Type B pancreatic cell (in vitro differentiated cells): ENCODE measurements at regions not wholly inside any gene's neighbourhood (a gene's known extent, or its start where the extent isn't known, plus 50 kb on each side); places are given as distances from the start of the nearest gene placed in this dataset.

Experiments
- DNase-seq: peaks from one replicate; pipeline ENCODE4 v3.0.0; 2021; ENCODE audit warnings: mixed read lengths; ENCODE audit not compliant: unreplicated experiment; ENCODE audit errors: extremely low spot score
- H3K27ac Mint-ChIP-seq: 2 replicates; pipeline ENCODE4 v1.8.0; 2021; ENCODE audit warnings: mild to moderate bottlenecking, mixed read lengths
- H3K27me3 Mint-ChIP-seq: 2 replicates; pipeline ENCODE4 v1.8.0; 2021; ENCODE audit warnings: mixed read lengths
- H3K36me3 Mint-ChIP-seq: 2 replicates; pipeline ENCODE4 v1.8.0; 2021; ENCODE audit warnings: mixed read lengths
- H3K4me1 Mint-ChIP-seq: one replicate; pipeline ENCODE4 v1.8.0; 2021; ENCODE audit warnings: mixed read lengths; ENCODE audit not compliant: unreplicated experiment
- H3K4me3 Mint-ChIP-seq: 2 replicates; pipeline ENCODE4 v1.8.0; 2021; ENCODE audit warnings: mild to moderate bottlenecking, mixed read lengths
- H3K9me3 Mint-ChIP-seq: 2 replicates; pipeline ENCODE4 v1.8.0; 2021; ENCODE audit warnings: mixed read lengths
- CTCF ChIP-seq: fragments of 200-600 bp; sonication (generic); conservative IDR thresholded peaks from 2 replicates; pipeline ENCODE4 v1.5.0; 2021; ENCODE audit warnings: antibody characterized with exemption, mild to moderate bottlenecking

DNA sequence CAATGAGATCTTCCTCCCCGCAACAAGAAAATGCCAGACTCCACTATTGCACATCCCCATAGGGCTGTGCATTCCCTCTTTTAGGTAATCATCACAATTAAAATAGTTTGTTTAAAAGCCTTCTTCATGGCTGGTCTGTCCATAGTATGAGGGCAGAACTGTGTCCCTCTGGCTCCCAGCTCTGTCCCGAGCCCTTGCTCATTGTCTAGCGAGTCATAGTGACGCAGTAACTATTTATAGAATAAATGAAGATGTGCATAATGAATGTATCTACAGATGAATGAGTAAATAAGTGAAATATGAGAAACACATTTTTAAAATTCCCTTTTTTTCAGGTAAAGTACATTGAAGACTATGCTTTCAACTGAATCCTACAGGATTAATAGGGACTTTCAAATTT, 128.4 kb upstream of the TMC3 start:
- Mint-ChIP-seq H3K4me1 (no peaks in the 10 kb centered on the region), H3K36me3 (no peaks in the 10 kb centered on the region), H3K4me3 (no peak overlapping the region), H3K27me3 (peaks cover 3% of the 10 kb centered on the region), H3K9me3 (peaks cover 16% of the 10 kb centered on the region), H3K27ac (no peak overlapping the region)
- no peak for TF ChIP-seq CTCF
- DNase-seq, result no peak

- Mint-ChIP-seq H3K4me1 (no peaks in the 10 kb centered on the region), H3K27me3 (no peaks in the 10 kb centered on the region), H3K36me3 (no peaks in the 10 kb centered on the region), H3K9me3 (peaks cover 11% of the 10 kb centered on the region), H3K27ac (no peak overlapping the region), H3K4me3 (no peak overlapping the region)
- no peak for DNase-seq
- no peak for TF ChIP-seq CTCF
These were observed 126.1 kb upstream of the TMC3 start for GRCh38 chr15:81500081-81500480.

DNA sequence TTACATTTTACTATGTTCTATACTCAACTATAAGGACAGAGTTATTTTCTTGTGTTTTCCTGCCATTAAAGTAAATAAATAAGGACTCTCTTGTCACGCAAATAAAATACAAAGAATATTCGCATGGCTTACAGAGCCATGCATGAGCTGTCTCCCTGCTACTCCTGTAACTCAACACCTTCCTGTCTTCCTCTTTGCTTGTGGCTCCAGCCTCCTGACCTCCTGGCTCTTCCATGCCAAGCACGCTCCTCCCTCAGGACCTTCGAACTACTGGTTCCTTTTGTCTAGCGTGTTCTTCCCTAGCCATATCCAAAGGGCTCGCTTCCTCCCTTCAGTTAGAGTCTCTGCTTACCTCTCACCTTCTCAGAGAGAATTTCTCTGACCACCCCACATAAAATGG, 124.3 kb upstream of the TMC3 start:
- Mint-ChIP-seq H3K27ac (no peak overlapping the region), H3K4me1 (peaks cover 5% of the 10 kb centered on the region), H3K4me3 (no peak overlapping the region), H3K36me3 (no peaks in the 10 kb centered on the region), H3K27me3 (no peaks in the 10 kb centered on the region), H3K9me3 (peaks cover 11% of the 10 kb centered on the region)
- no peak for TF ChIP-seq CTCF
- no peak for DNase-seq

DNA sequence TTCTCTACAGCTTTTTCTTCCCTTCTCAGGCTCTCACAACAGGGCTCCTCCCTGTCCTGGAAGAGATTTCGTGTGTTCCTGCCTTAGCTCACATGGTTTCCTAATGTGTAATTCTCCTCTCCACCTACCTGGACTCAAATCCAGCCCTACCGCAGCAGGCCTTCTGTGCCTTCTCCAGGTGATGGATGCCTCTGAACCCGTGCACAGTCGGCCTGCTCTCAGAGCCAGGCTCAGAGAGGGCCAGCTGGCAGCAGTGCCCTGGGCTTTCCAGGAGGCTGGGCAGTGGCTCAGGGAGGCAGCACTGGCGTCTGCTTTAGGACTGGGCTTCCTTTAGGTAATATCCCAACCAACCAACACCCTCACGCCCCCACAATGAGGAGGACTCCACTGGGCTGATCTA, 123.2 kb upstream of the TMC3 start:
- no peak for TF ChIP-seq CTCF
- H3K27me3 Mint-ChIP-seq, result no peaks in the 10 kb centered on the region
- H3K36me3 Mint-ChIP-seq, result no peaks in the 10 kb centered on the region
- no peak overlapping the region for H3K4me3 Mint-ChIP-seq
- DNase-seq, result no peak
- H3K27ac Mint-ChIP-seq, result no peak overlapping the region
- peaks cover 12% of the 10 kb centered on the region for H3K4me1 Mint-ChIP-seq
- H3K9me3 Mint-ChIP-seq, result peaks cover 11% of the 10 kb centered on the region

GRCh38 chr15:81495780-81496467, 121.9 kb upstream of the TMC3 start:
- no peak overlapping the region for H3K27ac Mint-ChIP-seq
- H3K36me3 Mint-ChIP-seq, result no peaks in the 10 kb centered on the region
- no peak for DNase-seq
- peaks cover 16% of the 10 kb centered on the region for H3K9me3 Mint-ChIP-seq
- H3K4me1 Mint-ChIP-seq, result peaks cover 16% of the 10 kb centered on the region
- TF ChIP-seq CTCF, result no peak
- no peak overlapping the region for H3K4me3 Mint-ChIP-seq
- H3K27me3 Mint-ChIP-seq, result peaks cover 8% of the 10 kb centered on the region
